A549 (cell line): ENCODE measurements at regions not wholly inside any gene's neighbourhood (a gene's known extent, or its start where the extent isn't known, plus 50 kb on each side); places are given as distances from the start of the nearest gene placed in this dataset.

ENCODE experiments used
- ATAC-seq, 2 experiments: fragments of 200-7000 bp in 1 of 2; fragments of >200 bp in 1 of 2; cut with Nextera tagmentation in 1 of 2; cut with Tn5 transposase in 1 of 2; 3 replicates each; pipeline versions ENCODE4 v1.8.0 to v1.9.1; 2018 to 2020; ENCODE audit warnings: mild to moderate bottlenecking in 1 of 2, moderate library complexity in 1 of 2
- CTCF ChIA-PET: fragments of 300-600 bp; sonication (Branson Sonifier 250); formaldehyde crosslinking; extraction: SDS; loops from one replicate; lab custom pipeline; 2021; ENCODE audit warnings: antibody characterized with exemption, inconsistent platforms; lab: Yijun Ruan, JAX
- POLR2A ChIA-PET: fragments of 350-600 bp; formaldehyde crosslinking; extraction: SDS; loops from one replicate; lab custom pipeline; 2021; ENCODE audit warnings: antibody characterized with exemption, inconsistent platforms; lab: Yijun Ruan, JAX
- DNase-seq, 2 experiments: peaks; one replicate each; pipeline versions ENCODE4 v3.0.0 to v3.0.0-alpha.2; 2011 to 2016; ENCODE audit warnings: low read depth in 1 of 2, low spot score in 1 of 2
- FAIRE-seq: peaks from 2 replicates; lab custom pipeline; 2011; peaks lifted over from hg19 to GRCh38; lab: Jason Lieb, UNC
- H3K27ac ChIP-seq, 2 experiments: fragments of >200 bp; sonication (Bioruptor Twin); formaldehyde crosslinking; 3 replicates each; pipeline ENCODE4 v1.5.1; 2016 to 2017
- H3K4me1 ChIP-seq: fragments of >200 bp; sonication (Bioruptor Twin); formaldehyde crosslinking; 3 replicates; pipeline ENCODE4 v1.6.1; 2016
- H3K4me2 ChIP-seq: fragments of >200 bp; sonication (Bioruptor Twin); formaldehyde crosslinking; 3 replicates; pipeline ENCODE4 v1.6.1; 2016
- H3K4me3 ChIP-seq: fragments of >200 bp; sonication (Bioruptor Twin); formaldehyde crosslinking; 3 replicates; pipeline ENCODE4 v1.5.1; 2016
- H3K9me3 ChIP-seq: fragments of >200 bp; sonication (Bioruptor Twin); formaldehyde crosslinking; 3 replicates; pipeline ENCODE4 v1.6.1; 2016
- BHLHE40 ChIP-seq: IDR thresholded peaks from 2 replicates; pipeline ENCODE4 v1.6.1; 2012; ENCODE audit warnings: low read depth, low read length, inconsistent platforms
- CHD2 ChIP-seq: fragments of 150-350 bp; IDR thresholded peaks from 2 replicates; pipeline ENCODE4 v1.6.1; 2014; ENCODE audit warnings: low read length; ENCODE audit not compliant: partially characterized antibody
- CTCF ChIP-seq: fragments of >200 bp; sonication (Bioruptor Twin); formaldehyde crosslinking; IDR thresholded peaks from 3 replicates; pipeline ENCODE4 v1.5.1; 2016
- EHMT2 ChIP-seq: fragments of 200-600 bp; sonication (generic); IDR thresholded peaks from 2 replicates; pipeline ENCODE4 v1.6.1; 2016; ENCODE audit warnings: antibody characterized with exemption, low read depth, mild to moderate bottlenecking, moderate library complexity
- EP300 ChIP-seq, 2 experiments: fragments of >200 bp; sonication (Bioruptor Twin); formaldehyde crosslinking; IDR thresholded peaks; 2 replicates in 1 of 2; 3 replicates in 1 of 2; pipeline ENCODE4 v1.6.1; 2016 to 2017
- FOSB ChIP-seq: fragments of 250-450 bp; sonication (Bioruptor Pico); IDR thresholded peaks from 2 replicates; pipeline ENCODE4 v1.5.0; 2020; ENCODE audit warnings: mild to moderate bottlenecking, moderate library complexity
- FOXS1 ChIP-seq: fragments of 250-450 bp; sonication (Bioruptor Pico); IDR thresholded peaks from 2 replicates; pipeline ENCODE4 v1.5.0; 2020; ENCODE audit warnings: mild to moderate bottlenecking, moderate library complexity
- GATA3 ChIP-seq: IDR thresholded peaks from 2 replicates; pipeline ENCODE4 v1.6.1; 2012; ENCODE audit warnings: borderline replicate concordance
- HEYL ChIP-seq: fragments of 250-450 bp; sonication (Bioruptor Pico); IDR thresholded peaks from 2 replicates; pipeline ENCODE4 v1.8.0; 2021; ENCODE audit warnings: mild to moderate bottlenecking, moderate library complexity
- HOXA7 ChIP-seq: fragments of 250-450 bp; sonication (Bioruptor Pico); IDR thresholded peaks from 2 replicates; pipeline ENCODE4 v1.5.0; 2020; ENCODE audit warnings: mild to moderate bottlenecking, moderate library complexity
- HOXB13 ChIP-seq: fragments of 250-450 bp; sonication (Bioruptor Pico); IDR thresholded peaks from 2 replicates; pipeline ENCODE4 v1.5.0; 2020; ENCODE audit warnings: low read depth, mild to moderate bottlenecking, moderate library complexity
- KDM1A ChIP-seq: fragments of 200-600 bp; sonication (generic); IDR thresholded peaks from 2 replicates; pipeline ENCODE4 v1.6.1; 2016; ENCODE audit warnings: low read depth, mild to moderate bottlenecking
- MAFK ChIP-seq: fragments of 450-650 bp; IDR thresholded peaks from 2 replicates; pipeline ENCODE4 v1.6.1; 2014; ENCODE audit not compliant: partially characterized antibody
- MAZ ChIP-seq: fragments of 150-350 bp; IDR thresholded peaks from 2 replicates; pipeline ENCODE4 v1.6.1; 2014; ENCODE audit warnings: antibody characterized with exemption, low read depth, low read length, borderline replicate concordance
- MYC ChIP-seq: IDR thresholded peaks from 2 replicates; pipeline ENCODE4 v1.6.1; 2012; ENCODE audit warnings: mild to moderate bottlenecking, inconsistent platforms, low read length, improper control_type of control experiment, borderline replicate concordance
- NFE2L2 ChIP-seq: fragments of 150-350 bp; conservative IDR thresholded peaks from 2 replicates; pipeline ENCODE4 v1.6.1; 2014; ENCODE audit warnings: low read length
- NPAS2 ChIP-seq: fragments of 250-450 bp; sonication (Bioruptor Pico); IDR thresholded peaks from 2 replicates; pipeline ENCODE4 v1.8.0; 2022; ENCODE audit warnings: mild to moderate bottlenecking, moderate library complexity, borderline replicate concordance
- PHF8 ChIP-seq: fragments of 200-600 bp; sonication (generic); IDR thresholded peaks from 2 replicates; pipeline ENCODE4 v1.6.1; 2016; ENCODE audit warnings: low read depth, mild to moderate bottlenecking, antibody characterized with exemption, moderate library complexity, borderline replicate concordance
- POLR2AphosphoS2 ChIP-seq: conservative IDR thresholded peaks from 2 replicates; pipeline ENCODE4 v1.6.1; 2012; ENCODE audit warnings: low read length, improper control_type of control experiment, inconsistent platforms
- RCOR1 ChIP-seq: fragments of 150-350 bp; IDR thresholded peaks from 2 replicates; pipeline ENCODE4 v1.6.1; 2014; ENCODE audit warnings: antibody characterized with exemption, low read length, low read depth
- REST ChIP-seq: fragments of 200-600 bp; sonication (generic); IDR thresholded peaks from 2 replicates; pipeline ENCODE4 v1.6.1; 2016; ENCODE audit warnings: antibody characterized with exemption, mild to moderate bottlenecking, moderate library complexity
- USF2 ChIP-seq: fragments of 450-650 bp; IDR thresholded peaks from 2 replicates; pipeline ENCODE4 v1.6.1; 2014; ENCODE audit warnings: antibody characterized with exemption
- ZC3H11A ChIP-seq: fragments of 450-650 bp; IDR thresholded peaks from 2 replicates; pipeline ENCODE4 v1.6.1; 2014; ENCODE audit warnings: antibody characterized with exemption, mild to moderate bottlenecking
- ZSCAN20 ChIP-seq: fragments of 250-450 bp; sonication (Bioruptor Pico); IDR thresholded peaks from 2 replicates; pipeline ENCODE4 v1.8.0; 2022; ENCODE audit warnings: mild to moderate bottlenecking, moderate library complexity
- WGBS: methylation state at CpG from one replicate; pipeline ENCODE4 v1.1.6; 2017; ENCODE audit errors: missing lambda C conversion rate; 5-methylcytosine and 5-hydroxymethylcytosine counted together

GRCh38 chr3:146679191-146679590 lies 74.0 kb upstream of the PLSCR5 start:
- ChIA-PET CTCF (no interaction called here), POLR2A (no interaction called here)
- FAIRE-seq (no peak), DNase-seq (no peak), ATAC-seq (no peak)
- WGBS: 23% methylated on average over 3 of the region's 3 CpGs
- Histone ChIP-seq H3K4me1 (no peaks in the 10 kb centered on the region), H3K9me3 (no peaks in the 10 kb centered on the region), H3K4me3 (no peak overlapping the region), H3K4me2 (no peak overlapping the region), H3K27ac (no peak overlapping the region)
- TF ChIP-seq CHD2 (no peak), BHLHE40 (no peak), PHF8 (no peak), NPAS2 (CRISPR knock-in tag) (no peak), EP300 (IDR thresholded peaks at IDR 0.05) (no peak), POLR2AphosphoS2 (no peak), RCOR1 (no peak), ZSCAN20 (no peak), MYC (no peak), HOXB13 (no peak)

DNA sequence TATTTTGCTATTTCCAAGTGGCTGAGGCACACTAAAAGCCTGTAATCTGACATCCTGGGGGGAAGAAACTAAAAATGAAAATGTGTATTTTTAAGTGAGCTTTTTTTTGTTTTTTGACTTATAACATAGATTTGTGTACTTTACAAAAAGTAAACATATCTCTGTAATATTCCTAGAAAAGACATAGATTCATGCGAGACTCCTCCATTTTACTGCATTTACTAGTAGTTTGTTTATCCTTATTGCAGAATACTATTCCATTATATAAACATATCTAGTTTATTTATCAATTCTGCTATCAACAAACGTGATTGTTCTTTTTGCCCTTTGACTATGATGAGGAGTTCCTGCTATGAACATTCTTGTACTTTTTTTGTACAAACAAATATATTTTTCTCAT lies 67.8 kb upstream of the PLSCR5 start:
- TF ChIP-seq NPAS2 (CRISPR knock-in tag) (no peak), EHMT2 (no peak), ZSCAN20 (no peak), CTCF (no peak), FOSB (CRISPR knock-in tag) (no peak), HEYL (CRISPR knock-in tag) (no peak), HOXB13 (no peak), MAFK (no peak), KDM1A (no peak), GATA3 (no peak), FOXS1 (CRISPR knock-in tag) (no peak), NFE2L2 (no peak), REST (no peak), HOXA7 (CRISPR knock-in tag) (no peak), ZC3H11A (no peak), RCOR1 (no peak), MYC (no peak), USF2 (no peak), MAZ (no peak)
- FAIRE-seq: no peak

More for the DNA sequence above, 67.8 kb upstream of the PLSCR5 start:
- ATAC-seq: no peak
- 42% methylated on average over 2 of the region's 2 CpGs for whole genome bisulfite sequencing
- no peak for DNase-seq
- Histone ChIP-seq H3K4me3 (no peak overlapping the region), H3K4me1 (no peaks in the 10 kb centered on the region), H3K9me3 (no peaks in the 10 kb centered on the region), H3K4me2 (no peak overlapping the region), H3K27ac (no peak overlapping the region)
- ChIA-PET POLR2A (no interaction called here), CTCF (no interaction called here)
